Cardiac septum (tissue), 1 donor: ENCODE measurements at regions not wholly inside any gene's neighbourhood (a gene's known extent, or its start where the extent isn't known, plus 50 kb on each side); places are given as distances from the start of the nearest gene placed in this dataset.
"Not testable (repeated sequence)": the region's sequence is repeated elsewhere in the genome, so short reads cannot be mapped to it uniquely, and the experiment has no call there.

Source experiments
- DNase-seq: peaks from one replicate; pipeline ENCODE4 v3.0.0-alpha.2; 2020; ENCODE audit warnings: low spot score
- intact Hi-C: fragments of 100-400 bp; cut with DNase I; formaldehyde crosslinking; loops from one replicate; pipeline ENCODE4 v1.14.0; 2022
- donor health status: DM: no; HTN: no; CAD: no.

- DNase-seq = no peak
- intact Hi-C loops = no loop called here
Measured at GRCh38 chr18:40355726-40356125, 1599.3 kb upstream of the PIK3C3 start.

- intact Hi-C loops = no loop called here
- no peak for DNase-seq
Measured at GRCh38 chr18:40348196-40348595, 1606.8 kb upstream of the PIK3C3 start.

- DNase-seq = no peak
- intact Hi-C loops = no loop called here
Measured at GRCh38 chr18:40347261-40347660, 1607.8 kb upstream of the PIK3C3 start.

- intact Hi-C loops = no loop called here
- DNase-seq = no peak
Measured at GRCh38 chr18:40346146-40346545, 1608.9 kb upstream of the PIK3C3 start.

GRCh38 chr18:40341701-40342100 is 1613.3 kb upstream of the PIK3C3 start:
- intact Hi-C loops = no loop called here

GRCh38 chr18:40338284-40338683 is 1616.8 kb upstream of the PIK3C3 start:
- DNase-seq = no peak
- intact Hi-C loops = no loop called here

More at GRCh38 chr18:40341701-40342100, 1613.3 kb upstream of the PIK3C3 start:
- no peak for DNase-seq

GRCh38 chr18:40326985-40327384 is 1628.0 kb upstream of the PIK3C3 start:
- DNase-seq = no peak
- intact Hi-C loops = no loop called here

- intact Hi-C loops = no loop called here
- no peak for DNase-seq
Measured at GRCh38 chr18:40325988-40326387, 1629.0 kb upstream of the PIK3C3 start.

GRCh38 chr18:40314199-40314598 is 1640.8 kb upstream of the PIK3C3 start:
- intact Hi-C loops = no loop called here

GRCh38 chr18:40313030-40313642 is 1641.9 kb upstream of the PIK3C3 start:
- no peak for DNase-seq
- intact Hi-C loops = no loop called here

More at GRCh38 chr18:40314199-40314598, 1640.8 kb upstream of the PIK3C3 start:
- no peak for DNase-seq

GRCh38 chr18:40307627-40308026 is 1647.4 kb upstream of the PIK3C3 start:
- DNase-seq = no peak
- intact Hi-C loops = no loop called here

- intact Hi-C loops = no loop called here
- DNase-seq = no peak
Measured at GRCh38 chr18:40296717-40297413, 1658.2 kb upstream of the PIK3C3 start.

- intact Hi-C loops = no loop called here
- DNase-seq = no peak
Measured at GRCh38 chr18:40292985-40293710, 1661.9 kb upstream of the PIK3C3 start.

GRCh38 chr18:40283560-40283959 is 1671.5 kb upstream of the PIK3C3 start:
- intact Hi-C loops = no loop called here
- no peak for DNase-seq

GRCh38 chr18:40281356-40281755 is 1673.7 kb upstream of the PIK3C3 start:
- DNase-seq, intact Hi-C loops: not testable (repeated sequence)

GRCh38 chr18:40274618-40275196 is 1680.3 kb upstream of the PIK3C3 start:
- DNase-seq = no peak
- intact Hi-C loops = no loop called here

GRCh38 chr18:40272630-40273231 is 1682.3 kb upstream of the PIK3C3 start:
- no peak for DNase-seq
- intact Hi-C loops = no loop called here

GRCh38 chr18:40259115-40259835 is 1695.8 kb upstream of the PIK3C3 start:
- intact Hi-C loops = no loop called here
- DNase-seq = no peak

GRCh38 chr18:40258311-40258710 is 1696.7 kb upstream of the PIK3C3 start:
- no peak for DNase-seq
- intact Hi-C loops = no loop called here
